AG04450 (cell line): ENCODE measurements at regions not wholly inside any gene's neighbourhood (a gene's known extent, or its start where the extent isn't known, plus 50 kb on each side); places are given as distances from the start of the nearest gene placed in this dataset.
"Not testable (repeated sequence)": the region's sequence is repeated elsewhere in the genome, so short reads cannot be mapped to it uniquely, and the experiment has no call there.

Experiments
- CTCF ChIA-PET: fragments of 300-600, 350-600 bp; formaldehyde crosslinking; extraction: SDS; loops from one replicate; lab custom pipeline; 2022; ENCODE audit warnings: antibody characterized with exemption, inconsistent platforms; lab: Charles Lee
- POLR2A ChIA-PET: fragments of 350-600 bp; formaldehyde crosslinking; extraction: SDS; loops from one replicate; lab custom pipeline; 2021; ENCODE audit warnings: antibody characterized with exemption, inconsistent platforms; lab: Yijun Ruan, JAX
- DNase-seq: peaks from one replicate; pipeline ENCODE4 v3.0.0-alpha.2; 2011; ENCODE audit warnings: low read depth, low spot score
- H3K27ac ChIP-seq: one replicate; pipeline ENCODE4 v1.5.1; 2012; ENCODE audit warnings: low read depth, low read length, control low read depth
- H3K27me3 ChIP-seq: one replicate; pipeline ENCODE4 v1.6.0; 2012; ENCODE audit warnings: low read length; ENCODE audit not compliant: control insufficient read depth, insufficient read depth
- H3K4me3 ChIP-seq: 2 replicates; pipeline ENCODE4 v1.5.1; 2011; ENCODE audit warnings: mild to moderate bottlenecking, low read depth, low read length, control low read depth
- H3K9me3 ChIP-seq: 2 replicates; pipeline ENCODE4 v1.5.1; 2012; ENCODE audit warnings: low read length; ENCODE audit not compliant: control insufficient read depth, insufficient read depth
- CTCF ChIP-seq: IDR thresholded peaks from 2 replicates; pipeline ENCODE4 v1.5.1; 2011; ENCODE audit warnings: low read depth, low read length, control low read depth, inconsistent platforms

- H3K27me3 ChIP-seq, CTCF ChIA-PET, H3K27ac ChIP-seq, POLR2A ChIA-PET, H3K9me3 ChIP-seq, DNase-seq, H3K4me3 ChIP-seq: not testable (repeated sequence)
Observed at GRCh38 chr7:149553991-149554390, 56.4 kb upstream of the ZNF746 start.

GRCh38 chr7:149552799-149553198 is 55.2 kb upstream of the ZNF746 start:
- POLR2A ChIA-PET, result no interaction called here
- DNase-seq, result no peak

More at GRCh38 chr7:149552799-149553198, 55.2 kb upstream of the ZNF746 start:
- Histone ChIP-seq H3K4me3 (no peak overlapping the region), H3K27me3 (no peaks in the 10 kb centered on the region), H3K27ac (no peak overlapping the region), H3K9me3 (no peaks in the 10 kb centered on the region)
- no peak for TF ChIP-seq CTCF
- CTCF ChIA-PET, result no interaction called here
